Kasumi-1 (cell line): ENCODE measurements at regions not wholly inside any gene's neighbourhood (a gene's known extent, or its start where the extent isn't known, plus 50 kb on each side); places are given as distances from the start of the nearest gene placed in this dataset.

ENCODE experiments used
- DNase-seq, 2 experiments: peaks; one replicate each; lab custom pipeline; 2025; lab: John Stamatoyannopoulos, UW

GRCh38 chr4:129897111-129897510 lies 801.2 kb downstream of the C4orf33 start:
- DNase-seq = no peak

- no peak for DNase-seq
Measured at GRCh38 chr4:129899849-129900248, 803.9 kb downstream of the C4orf33 start.

GRCh38 chr4:129900430-129900953 lies 804.5 kb downstream of the C4orf33 start:
- DNase-seq = no peak

- no peak for DNase-seq
Measured at GRCh38 chr4:129901205-129901604, 805.3 kb downstream of the C4orf33 start.

- DNase-seq = no peak
Measured at GRCh38 chr4:129903861-129904260, 807.9 kb downstream of the C4orf33 start.

GRCh38 chr4:129905256-129905655 lies 809.3 kb downstream of the C4orf33 start:
- no peak for DNase-seq

GRCh38 chr4:129908117-129908516 lies 812.2 kb downstream of the C4orf33 start:
- no peak for DNase-seq

GRCh38 chr4:129916991-129917390 lies 821.0 kb downstream of the C4orf33 start:
- DNase-seq = no peak

GRCh38 chr4:129917651-129918050 lies 821.7 kb downstream of the C4orf33 start:
- DNase-seq = no peak

- peak; percentile 75 to 77 for DNase-seq
Measured at GRCh38 chr4:129926936-129927335, 831.0 kb downstream of the C4orf33 start.

- peak; percentile 39 to 57 for DNase-seq
Measured at GRCh38 chr4:129929052-129929451, 833.1 kb downstream of the C4orf33 start.

GRCh38 chr4:129929984-129930383 lies 834.0 kb downstream of the C4orf33 start:
- DNase-seq = no peak

GRCh38 chr4:129950217-129950616 lies 854.3 kb downstream of the C4orf33 start:
- DNase-seq = no peak

- no peak for DNase-seq
Measured at GRCh38 chr4:129966175-129966574, 870.2 kb downstream of the C4orf33 start.

GRCh38 chr4:129968366-129968765 lies 872.4 kb downstream of the C4orf33 start:
- no peak for DNase-seq

GRCh38 chr4:129968778-129969177 lies 872.8 kb downstream of the C4orf33 start:
- DNase-seq = no peak

GRCh38 chr4:129970801-129971200 lies 874.8 kb downstream of the C4orf33 start:
- DNase-seq = no peak

GRCh38 chr4:129971419-129971818 lies 875.5 kb downstream of the C4orf33 start:
- DNase-seq = no peak

GRCh38 chr4:129972257-129972656 lies 876.3 kb downstream of the C4orf33 start:
- no peak for DNase-seq

GRCh38 chr4:129974730-129975129 lies 878.8 kb downstream of the C4orf33 start:
- no peak for DNase-seq

- peak; percentile 72 to 74 for DNase-seq
Measured at GRCh38 chr4:129978315-129978714, 882.4 kb downstream of the C4orf33 start.

- no peak for DNase-seq
Measured at GRCh38 chr4:129988957-129989356, 893.0 kb downstream of the C4orf33 start.

- DNase-seq = no peak
Measured at GRCh38 chr4:129994715-129995114, 898.8 kb downstream of the C4orf33 start.

GRCh38 chr4:129998436-129999150 lies 902.6 kb downstream of the C4orf33 start:
- no peak for DNase-seq
